HG02938 (cell line): ENCODE measurements at regions not wholly inside any gene's neighbourhood (a gene's known extent, or its start where the extent isn't known, plus 50 kb on each side); places are given as distances from the start of the nearest gene placed in this dataset.

Source experiments
- ATAC-seq: cut with Tn5 transposase; IDR thresholded peaks from one replicate; pipeline ENCODE4 v1.9.1; 2021; ENCODE audit warnings: mild to moderate bottlenecking, moderate library complexity; ENCODE audit not compliant: unreplicated experiment

GRCh38 chr4:100569196-100569595 is 51.4 kb upstream of the EMCN start:
- peak; percentile 55 for ATAC-seq
